ENCODE measurements at regions not wholly inside any gene's neighbourhood (a gene's known extent, or its start where the extent isn't known, plus 50 kb on each side); places are given as distances from the start of the nearest gene placed in this dataset.
"Not testable (repeated sequence)": the region's sequence is repeated elsewhere in the genome, so short reads cannot be mapped to it uniquely, and the experiment has no call there.

- DNase-seq (ENCODE audit: low read depth), result not testable (repeated sequence)
Measured at GRCh38 chr20:30387823-30388222, 869.6 kb upstream of the DEFB115 start.

GRCh38 chr20:30393523-30393922 lies 863.9 kb upstream of the DEFB115 start:
- DNase-seq (ENCODE audit: low read depth), result not testable (repeated sequence)

GRCh38 chr20:30397111-30397510 lies 860.4 kb upstream of the DEFB115 start:
- DNase-seq (ENCODE audit: low read depth), result not testable (repeated sequence)

GRCh38 chr20:30405061-30405460 lies 852.4 kb upstream of the DEFB115 start:
- not testable (repeated sequence) for DNase-seq (ENCODE audit: low read depth)

- DNase-seq (ENCODE audit: low read depth), result not testable (repeated sequence)
Measured at GRCh38 chr20:30405585-30405984, 851.9 kb upstream of the DEFB115 start.

- not testable (repeated sequence) for DNase-seq (ENCODE audit: low read depth)
Measured at GRCh38 chr20:30406370-30406769, 851.1 kb upstream of the DEFB115 start.

- no peak for DNase-seq (ENCODE audit: low read depth)
Measured at GRCh38 chr20:30412972-30413371, 844.5 kb upstream of the DEFB115 start.

GRCh38 chr20:30417387-30417786 lies 840.1 kb upstream of the DEFB115 start:
- DNase-seq (ENCODE audit: low read depth), result not testable (repeated sequence)

GRCh38 chr20:30418378-30418777 lies 839.1 kb upstream of the DEFB115 start:
- not testable (repeated sequence) for DNase-seq (ENCODE audit: low read depth)

- no peak for DNase-seq (ENCODE audit: low read depth)
Measured at GRCh38 chr20:30419466-30419865, 838.0 kb upstream of the DEFB115 start.

- not testable (repeated sequence) for DNase-seq (ENCODE audit: low read depth)
Measured at GRCh38 chr20:30419871-30420420, 837.5 kb upstream of the DEFB115 start.

Measured in RPMI7951 (cell line).